Right forelimb (tissue), 1 donor: ENCODE measurements at regions not wholly inside any gene's neighbourhood (a gene's known extent, or its start where the extent isn't known, plus 50 kb on each side); places are given as distances from the start of the nearest gene placed in this dataset.
A peak's percentile ranks its signal among the peaks of the same experiment; 100 is the strongest.
"Not testable (repeated sequence)": the region's sequence is repeated elsewhere in the genome, so short reads cannot be mapped to it uniquely, and the experiment has no call there.

Experiments
- DNase-seq: peaks from one replicate; pipeline ENCODE4 v3.0.0-alpha.2; 2018

- no peak for DNase-seq
Observed at GRCh38 chr2:16777123-16777870, 111.7 kb upstream of the CYRIA start.

- DNase-seq = no peak
Observed at GRCh38 chr2:16775899-16776231, 110.2 kb upstream of the CYRIA start.

GRCh38 chr2:16774980-16775898 lies 109.6 kb upstream of the CYRIA start:
- no peak for DNase-seq

- DNase-seq = no peak
Observed at GRCh38 chr2:16774091-16774490, 108.5 kb upstream of the CYRIA start.

GRCh38 chr2:16773080-16773713 lies 107.6 kb upstream of the CYRIA start:
- DNase-seq = no peak

GRCh38 chr2:16767789-16768476 lies 102.3 kb upstream of the CYRIA start:
- DNase-seq = no peak

- no peak for DNase-seq
Observed at GRCh38 chr2:16765356-16765755, 99.7 kb upstream of the CYRIA start.

GRCh38 chr2:16764487-16764886 lies 98.9 kb upstream of the CYRIA start:
- no peak for DNase-seq

GRCh38 chr2:16763493-16763899 lies 97.9 kb upstream of the CYRIA start:
- DNase-seq = no peak

GRCh38 chr2:16763056-16763455 lies 97.4 kb upstream of the CYRIA start:
- DNase-seq = no peak

GRCh38 chr2:16760426-16760825 lies 94.8 kb upstream of the CYRIA start:
- DNase-seq = no peak

- peak; percentile 83 for DNase-seq
Observed at GRCh38 chr2:16756831-16757644, 91.4 kb upstream of the CYRIA start.

- no peak for DNase-seq
Observed at GRCh38 chr2:16755442-16755841, 89.8 kb upstream of the CYRIA start.

- not testable (repeated sequence) for DNase-seq
Observed at GRCh38 chr2:16753025-16753424, 87.4 kb upstream of the CYRIA start.

GRCh38 chr2:16750925-16751214 lies 85.2 kb upstream of the CYRIA start:
- DNase-seq = not testable (repeated sequence)

- no peak for DNase-seq
Observed at GRCh38 chr2:16750175-16750924, 84.7 kb upstream of the CYRIA start.

- not testable (repeated sequence) for DNase-seq
Observed at GRCh38 chr2:16748511-16749266, 83.1 kb upstream of the CYRIA start.

GRCh38 chr2:16747689-16748088 lies 82.1 kb upstream of the CYRIA start:
- no peak for DNase-seq

- no peak for DNase-seq
Observed at GRCh38 chr2:16747257-16747656, 81.6 kb upstream of the CYRIA start.

- DNase-seq = no peak
Observed at GRCh38 chr2:16746833-16747232, 81.2 kb upstream of the CYRIA start.

GRCh38 chr2:16746329-16746728 lies 80.7 kb upstream of the CYRIA start:
- DNase-seq = no peak
